Stimulated activated naive CD8-positive, alpha-beta T cell treated with anti-CD3 and anti-CD28 coated beads, Interleukin-15, amount 100 ng/mL, for 72 hours (primary cell): ENCODE measurements at regions not wholly inside any gene's neighbourhood (a gene's known extent, or its start where the extent isn't known, plus 50 kb on each side); places are given as distances from the start of the nearest gene placed in this dataset.
A peak's percentile ranks its signal among the peaks of the same experiment; 100 is the strongest.

Experiments
- ATAC-seq: fragments of 150-1000 bp; cut with Tn5 transposase; 2 replicates; pipeline ENCODE4 v1.10.0; 2021; ENCODE audit warnings: mild to moderate bottlenecking, moderate library complexity
- DNase-seq, 2 donors: peaks; one replicate each; pipeline ENCODE4 v3.0.0; 2021 to 2022
- H3K27ac Mint-ChIP-seq, 2 donors: one replicate each; pipeline ENCODE4 v1.8.0; 2022; ENCODE audit warnings: mild to moderate bottlenecking in 2 of 2, mixed read lengths in 2 of 2, moderate library complexity in 2 of 2
- H3K27me3 Mint-ChIP-seq: one replicate; pipeline ENCODE4 v1.8.0; 2022; ENCODE audit warnings: mixed read lengths
- H3K4me1 Mint-ChIP-seq: one replicate; pipeline ENCODE4 v1.8.0; 2022; ENCODE audit warnings: mild to moderate bottlenecking, mixed read lengths
- H3K4me3 Mint-ChIP-seq, 2 donors: one replicate each; pipeline ENCODE4 v1.8.0; 2022; ENCODE audit warnings: mild to moderate bottlenecking in 2 of 2, mixed read lengths in 2 of 2, moderate library complexity in 1 of 2
- H3K9me3 Mint-ChIP-seq, 2 donors: one replicate each; pipeline ENCODE4 v1.8.0; 2022; ENCODE audit warnings: mixed read lengths in 2 of 2

- ATAC-seq: peak; percentile 82
Measured at GRCh38 chr2:8481463-8482009, 200.3 kb upstream of the ID2 start.

GRCh38 chr2:8482432-8482831, 199.4 kb upstream of the ID2 start:
- peak overlapping the region in 1 of 2 donors; percentile 13 for H3K4me3 Mint-ChIP-seq
- no peak for ATAC-seq
- no peaks in the 10 kb centered on the region for H3K27me3 Mint-ChIP-seq
- no peak for DNase-seq
- no peak overlapping the region for H3K27ac Mint-ChIP-seq
- no peaks in the 10 kb centered on the region for H3K9me3 Mint-ChIP-seq
- H3K4me1 Mint-ChIP-seq: peaks cover 84% of the 10 kb centered on the region

More at GRCh38 chr2:8481463-8482009, 200.3 kb upstream of the ID2 start:
- peak overlapping the region; percentile 49 to 51 for H3K27ac Mint-ChIP-seq
- no peaks in the 10 kb centered on the region for H3K27me3 Mint-ChIP-seq
- peak; percentile 47 to 64 for DNase-seq
- peak overlapping the region; percentile 17 to 30 for H3K4me3 Mint-ChIP-seq
- no peaks in the 10 kb centered on the region for H3K9me3 Mint-ChIP-seq
- H3K4me1 Mint-ChIP-seq: peaks cover 82% of the 10 kb centered on the region

- Mint-ChIP-seq H3K9me3 (no peaks in the 10 kb centered on the region), H3K4me3 (no peak overlapping the region), H3K27ac (no peak overlapping the region), H3K27me3 (peaks cover 2% of the 10 kb centered on the region), H3K4me1 (peaks cover 83% of the 10 kb centered on the region)
- ATAC-seq (no peak), DNase-seq (no peak)
Measured at GRCh38 chr2:8484502-8485283, 197.2 kb upstream of the ID2 start.

GRCh38 chr2:8485736-8486135, 196.1 kb upstream of the ID2 start:
- H3K27me3 Mint-ChIP-seq: peaks cover 7% of the 10 kb centered on the region
- no peaks in the 10 kb centered on the region for H3K9me3 Mint-ChIP-seq

GRCh38 chr2:8486141-8486540, 195.7 kb upstream of the ID2 start:
- Mint-ChIP-seq H3K27ac (peak overlapping the region in 1 of 2 donors; percentile 62), H3K4me1 (peaks cover 75% of the 10 kb centered on the region), H3K4me3 (peak overlapping the region in 1 of 2 donors; percentile 81), H3K27me3 (peaks cover 7% of the 10 kb centered on the region), H3K9me3 (no peaks in the 10 kb centered on the region)
- ATAC-seq (peak; percentile 27), DNase-seq (no peak)

More at GRCh38 chr2:8485736-8486135, 196.1 kb upstream of the ID2 start:
- Mint-ChIP-seq H3K4me3 (no peak overlapping the region), H3K4me1 (peaks cover 79% of the 10 kb centered on the region), H3K27ac (no peak overlapping the region)
- no peak for ATAC-seq
- no peak for DNase-seq

GRCh38 chr2:8487461-8487932, 194.4 kb upstream of the ID2 start:
- Mint-ChIP-seq H3K9me3 (no peaks in the 10 kb centered on the region), H3K27me3 (peaks cover 15% of the 10 kb centered on the region), H3K4me3 (peak overlapping the region; percentile 78 to 81), H3K27ac (peak overlapping the region; percentile 81 to 95), H3K4me1 (peaks cover 61% of the 10 kb centered on the region)
- ATAC-seq: peak; percentile 8
- DNase-seq: no peak

GRCh38 chr2:8488001-8488738, 193.7 kb upstream of the ID2 start:
- H3K27me3 Mint-ChIP-seq: peaks cover 15% of the 10 kb centered on the region
- no peaks in the 10 kb centered on the region for H3K9me3 Mint-ChIP-seq
- ATAC-seq: peak; percentile 97
- peak overlapping the region; percentile 81 to 95 for H3K27ac Mint-ChIP-seq
- H3K4me3 Mint-ChIP-seq: peak overlapping the region; percentile 78 to 81
- DNase-seq: peak; percentile 58 to 81
- H3K4me1 Mint-ChIP-seq: peaks cover 55% of the 10 kb centered on the region

- Mint-ChIP-seq H3K4me3 (no peak overlapping the region), H3K27me3 (peaks cover 15% of the 10 kb centered on the region), H3K4me1 (peaks cover 50% of the 10 kb centered on the region), H3K27ac (no peak overlapping the region), H3K9me3 (no peaks in the 10 kb centered on the region)
- ATAC-seq (no peak), DNase-seq (no peak)
Measured at GRCh38 chr2:8489221-8489620, 192.6 kb upstream of the ID2 start.

GRCh38 chr2:8489751-8490150, 192.1 kb upstream of the ID2 start:
- Mint-ChIP-seq H3K4me1 (peaks cover 46% of the 10 kb centered on the region), H3K4me3 (no peak overlapping the region), H3K27me3 (peaks cover 15% of the 10 kb centered on the region), H3K9me3 (no peaks in the 10 kb centered on the region), H3K27ac (no peak overlapping the region)
- ATAC-seq: no peak
- DNase-seq: no peak

- peaks cover 44% of the 10 kb centered on the region for H3K4me1 Mint-ChIP-seq
- H3K9me3 Mint-ChIP-seq: no peaks in the 10 kb centered on the region
- peaks cover 15% of the 10 kb centered on the region for H3K27me3 Mint-ChIP-seq
- ATAC-seq (no peak), DNase-seq (no peak)
- H3K4me3 Mint-ChIP-seq: no peak overlapping the region
- no peak overlapping the region for H3K27ac Mint-ChIP-seq
Measured at GRCh38 chr2:8490166-8490721, 191.6 kb upstream of the ID2 start.

GRCh38 chr2:8491296-8492027, 190.4 kb upstream of the ID2 start:
- no peak overlapping the region for H3K27ac Mint-ChIP-seq
- H3K4me1 Mint-ChIP-seq: peaks cover 43% of the 10 kb centered on the region
- no peak for DNase-seq
- no peak for ATAC-seq
- no peak overlapping the region for H3K4me3 Mint-ChIP-seq
- peaks cover 25% of the 10 kb centered on the region for H3K27me3 Mint-ChIP-seq
- H3K9me3 Mint-ChIP-seq: no peaks in the 10 kb centered on the region

- H3K27me3 Mint-ChIP-seq: peaks cover 31% of the 10 kb centered on the region
- no peak overlapping the region for H3K4me3 Mint-ChIP-seq
- ATAC-seq: no peak
- H3K9me3 Mint-ChIP-seq: no peaks in the 10 kb centered on the region
- DNase-seq: no peak
- peak overlapping the region in 1 of 2 donors; percentile 38 for H3K27ac Mint-ChIP-seq
- peaks cover 23% of the 10 kb centered on the region for H3K4me1 Mint-ChIP-seq
Measured at GRCh38 chr2:8494151-8494550, 187.7 kb upstream of the ID2 start.

GRCh38 chr2:8494589-8494988, 187.3 kb upstream of the ID2 start:
- H3K9me3 Mint-ChIP-seq: no peaks in the 10 kb centered on the region
- H3K27me3 Mint-ChIP-seq: peaks cover 30% of the 10 kb centered on the region
- peaks cover 20% of the 10 kb centered on the region for H3K4me1 Mint-ChIP-seq
- DNase-seq: no peak
- ATAC-seq: no peak
- H3K27ac Mint-ChIP-seq: peak overlapping the region in 1 of 2 donors; percentile 38
- no peak overlapping the region for H3K4me3 Mint-ChIP-seq

GRCh38 chr2:8495189-8495989, 186.5 kb upstream of the ID2 start:
- Mint-ChIP-seq H3K27me3 (peaks cover 24% of the 10 kb centered on the region), H3K9me3 (no peaks in the 10 kb centered on the region), H3K4me1 (peaks cover 12% of the 10 kb centered on the region), H3K27ac (peak overlapping the region in 1 of 2 donors; percentile 56), H3K4me3 (no peak overlapping the region)
- DNase-seq (no peak), ATAC-seq (no peak)
